ENCODE measurements at regions not wholly inside any gene's neighbourhood (a gene's known extent, or its start where the extent isn't known, plus 50 kb on each side); places are given as distances from the start of the nearest gene placed in this dataset.

DNA sequence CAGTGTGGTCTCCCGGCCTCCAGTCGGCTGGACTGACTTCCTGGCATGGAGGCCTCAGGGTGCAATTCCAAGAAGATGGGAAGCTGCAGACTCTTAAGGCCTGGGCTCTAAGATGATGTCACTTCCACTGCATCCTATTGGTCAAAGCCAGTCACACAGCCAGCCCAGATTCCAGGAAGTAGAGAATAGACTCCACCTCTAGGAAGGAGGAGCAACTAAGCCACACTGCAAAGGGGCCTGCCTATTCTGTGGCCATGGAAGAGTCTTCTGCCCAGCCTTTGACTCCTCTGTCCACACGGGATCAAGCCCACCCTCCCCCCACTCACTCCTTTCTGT is 103.9 kb upstream of the RFLNA start:
- no peak for TF ChIP-seq POLR2A (IDR thresholded peaks at IDR 0.05)
- TF ChIP-seq, protein P1, sequence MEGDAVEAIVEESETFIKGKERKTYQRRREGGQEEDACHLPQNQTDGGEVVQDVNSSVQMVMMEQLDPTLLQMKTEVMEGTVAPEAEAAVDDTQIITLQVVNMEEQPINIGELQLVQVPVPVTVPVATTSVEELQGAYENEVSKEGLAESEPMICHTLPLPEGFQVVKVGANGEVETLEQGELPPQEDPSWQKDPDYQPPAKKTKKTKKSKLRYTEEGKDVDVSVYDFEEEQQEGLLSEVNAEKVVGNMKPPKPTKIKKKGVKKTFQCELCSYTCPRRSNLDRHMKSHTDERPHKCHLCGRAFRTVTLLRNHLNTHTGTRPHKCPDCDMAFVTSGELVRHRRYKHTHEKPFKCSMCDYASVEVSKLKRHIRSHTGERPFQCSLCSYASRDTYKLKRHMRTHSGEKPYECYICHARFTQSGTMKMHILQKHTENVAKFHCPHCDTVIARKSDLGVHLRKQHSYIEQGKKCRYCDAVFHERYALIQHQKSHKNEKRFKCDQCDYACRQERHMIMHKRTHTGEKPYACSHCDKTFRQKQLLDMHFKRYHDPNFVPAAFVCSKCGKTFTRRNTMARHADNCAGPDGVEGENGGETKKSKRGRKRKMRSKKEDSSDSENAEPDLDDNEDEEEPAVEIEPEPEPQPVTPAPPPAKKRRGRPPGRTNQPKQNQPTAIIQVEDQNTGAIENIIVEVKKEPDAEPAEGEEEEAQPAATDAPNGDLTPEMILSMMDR (IDR thresholded peaks at IDR 0.05) = no peak
- no peak for TF ChIP-seq POLR2AphosphoS5 (IDR thresholded peaks at IDR 0.05; ENCODE audit: insufficient read depth in 1 of 2, low read depth in 1 of 2)
